HCT116 (cell line): ENCODE measurements at regions not wholly inside any gene's neighbourhood (a gene's known extent, or its start where the extent isn't known, plus 50 kb on each side); places are given as distances from the start of the nearest gene placed in this dataset.

Source experiments
- ATAC-seq: fragments of 200-7000 bp; cut with Tn5 transposase; 2 replicates; pipeline ENCODE4 v1.9.1; 2020; ENCODE audit warnings: mild to moderate bottlenecking, moderate library complexity
- BruUV-seq: library from RNA; stranded (reverse); fragments of 400-500 nt; replicated peaks from 2 replicates; lab custom pipeline; 2021; lab: Mats Ljungman, UMichigan
- CTCF ChIA-PET: fragments of 300-600 bp; sonication (Branson Sonifier 250); formaldehyde crosslinking; loops from one replicate; lab custom pipeline; 2021; ENCODE audit warnings: antibody characterized with exemption; lab: Charles Lee
- POLR2A ChIA-PET: fragments of 300-600, 350-600 bp; sonication (Branson Sonifier 250); formaldehyde crosslinking; loops from one replicate; lab custom pipeline; 2021; ENCODE audit warnings: antibody characterized with exemption; lab: Charles Lee
- RAD21 ChIA-PET, 2 experiments: fragments of 300-600 bp; sonication (Branson Sonifier 250); formaldehyde crosslinking; loops; one replicate each; lab custom pipeline; 2023; ENCODE audit warnings: low total read pairs in 2 of 2; ENCODE audit not compliant: uncharacterized antibody in 2 of 2, unreplicated experiment in 2 of 2, low non-redundant PET in 1 of 2; lab: Charles Lee
- DNase-seq: peaks from one replicate; pipeline ENCODE4 v3.0.0-alpha.2; 2010; ENCODE audit warnings: low read depth, low spot score
- H2AFZ ChIP-seq: fragments of 200-600 bp; shearing (Covaris generic), sonication (generic); 2 replicates; pipeline ENCODE4 v1.6.1; 2017; ENCODE audit warnings: low read depth, mixed run types, mixed read lengths, antibody characterized with exemption, low read length; ENCODE audit not compliant: poor library complexity, severe bottlenecking
- H3K27ac ChIP-seq: 2 replicates; pipeline ENCODE4 v1.5.1; 2012; ENCODE audit warnings: low read depth, low read length
- H3K27me3 ChIP-seq: fragments of 200-600 bp; sonication (generic); 2 replicates; pipeline ENCODE4 v1.6.1; 2016; ENCODE audit warnings: mixed run types, low read length, mixed read lengths; ENCODE audit not compliant: insufficient read depth
- H3K36me3 ChIP-seq, 2 experiments: fragments of 200-500 bp in 1 of 2; fragments of 200-600 bp in 1 of 2; sonication (Bioruptor generic) in 1 of 2; sonication (generic) in 1 of 2; 2 replicates each; pipeline versions ENCODE4 v1.5.1 to v1.6.1; 2014 to 2016; ENCODE audit warnings: low read length in 2 of 2, inconsistent platforms in 1 of 2, mixed read lengths in 1 of 2, mixed run types in 1 of 2; ENCODE audit not compliant: insufficient read depth in 2 of 2, control insufficient read depth in 1 of 2
- H3K4me1 ChIP-seq, 2 experiments: fragments of 200-600 bp in 1 of 2; sonication (generic) in 1 of 2; 2 replicates each; pipeline versions ENCODE4 v1.5.1 to v1.6.1; 2012 to 2017; ENCODE audit warnings: low read length in 2 of 2, inconsistent platforms in 1 of 2, mild to moderate bottlenecking in 1 of 2, mixed read lengths in 1 of 2, mixed run types in 1 of 2, moderate library complexity in 1 of 2; ENCODE audit not compliant: insufficient read depth in 2 of 2, control insufficient read depth in 1 of 2
- H3K4me2 ChIP-seq: fragments of 200-600 bp; sonication (generic); 2 replicates; pipeline ENCODE4 v1.6.1; 2017; ENCODE audit warnings: mixed run types, low read length, mixed read lengths
- H3K4me3 ChIP-seq, 2 experiments: fragments of 200-600 bp in 1 of 2; sonication (generic) in 1 of 2; replicated peaks in 1 of 2; 2 replicates each; pipeline ENCODE4 v1.5.1; 2011 to 2016; ENCODE audit warnings: low read length in 2 of 2, control low read depth in 1 of 2, low read depth in 1 of 2, mild to moderate bottlenecking in 1 of 2, mixed read lengths in 1 of 2, mixed run types in 1 of 2
- H3K79me2 ChIP-seq: fragments of 200-600 bp; sonication (generic); 2 replicates; pipeline ENCODE4 v1.6.1; 2017; ENCODE audit warnings: mild to moderate bottlenecking, mixed run types, low read length, moderate library complexity, mixed read lengths; ENCODE audit not compliant: insufficient read depth
- H3K9ac ChIP-seq: fragments of 200-600 bp; sonication (generic); 2 replicates; pipeline ENCODE4 v1.6.1; 2016; ENCODE audit warnings: low read length, mixed read lengths
- H3K9me2 ChIP-seq: fragments of 200-600 bp; sonication (generic), shearing (Covaris generic); 2 replicates; pipeline ENCODE4 v1.6.1; 2017; ENCODE audit warnings: mixed run types, mild to moderate bottlenecking, moderate library complexity; ENCODE audit not compliant: insufficient read depth
- H3K9me3 ChIP-seq, 2 experiments: fragments of 200-500 bp in 1 of 2; fragments of 200-600 bp in 1 of 2; sonication (Bioruptor generic) in 1 of 2; sonication (generic) in 1 of 2; 2 replicates each; pipeline ENCODE4 v1.6.1; 2014 to 2017; ENCODE audit warnings: low read length in 2 of 2, mixed read lengths in 2 of 2, inconsistent platforms in 1 of 2, low read depth in 1 of 2, mild to moderate bottlenecking in 1 of 2, mixed run types in 1 of 2, moderate library complexity in 1 of 2; ENCODE audit not compliant: control insufficient read depth in 1 of 2, insufficient read depth in 1 of 2
- H4K20me1 ChIP-seq: fragments of 200-600 bp; sonication (generic), shearing (Covaris generic); 2 replicates; pipeline ENCODE4 v1.6.1; 2017; ENCODE audit warnings: mixed run types, mild to moderate bottlenecking, moderate library complexity; ENCODE audit not compliant: insufficient read depth
- EGR1 ChIP-seq: IDR thresholded peaks from 2 replicates; pipeline ENCODE4 v1.6.1; 2012; ENCODE audit warnings: low read depth
- EZH2phosphoT487 ChIP-seq: fragments of 200-600 bp; IDR thresholded peaks from 2 replicates; pipeline ENCODE4 v1.6.1; 2018; ENCODE audit warnings: antibody characterized with exemption, borderline replicate concordance
- FOSL1 ChIP-seq: IDR thresholded peaks from 2 replicates; pipeline ENCODE4 v1.6.1; 2012; ENCODE audit warnings: low read depth
- POLR2A ChIP-seq: IDR thresholded peaks from 2 replicates; pipeline ENCODE4 v1.7.0; 2011; ENCODE audit warnings: borderline replicate concordance; ENCODE audit not compliant: insufficient read depth, insufficient read length; ENCODE audit errors: extremely low read depth
- POLR2AphosphoS5 ChIP-seq: IDR thresholded peaks from 2 replicates; pipeline ENCODE4 v1.6.1; 2011; ENCODE audit warnings: mild to moderate bottlenecking, low read depth, low read length, moderate library complexity
- SP1 ChIP-seq: IDR thresholded peaks from 2 replicates; pipeline ENCODE4 v1.6.1; 2012; ENCODE audit warnings: low read depth
- TCF7L2 ChIP-seq: IDR thresholded peaks from 2 replicates; pipeline ENCODE4 v1.7.0; 2011; ENCODE audit warnings: borderline replicate concordance, inconsistent platforms; ENCODE audit not compliant: insufficient read depth, insufficient read length; ENCODE audit errors: extremely low read depth
- ZFX ChIP-seq: fragments of 450-650 bp; IDR thresholded peaks from 2 replicates; pipeline ENCODE4 v1.6.1; 2017
- intact Hi-C: fragments of 100-400 bp; cut with micrococcal nuclease; formaldehyde crosslinking; loops from 2 replicates; pipeline ENCODE4 v1.10.0; 2022
- TF ChIP-seq, protein P1 (sequence below): IDR thresholded peaks from 2 replicates; pipeline ENCODE4 v1.6.1; 2012
- TF ChIP-seq, protein P2 (sequence below), 3 experiments: fragments of 200-600 bp in 1 of 3; sonication (generic) in 1 of 3; IDR thresholded peaks in 2 of 3; conservative IDR thresholded peaks in 1 of 3; 2 replicates each; pipeline ENCODE4 v1.5.1; 2012 to 2017; ENCODE audit warnings: low read depth in 2 of 3, low read length in 2 of 3, antibody characterized with exemption in 1 of 3, borderline replicate concordance in 1 of 3, control low read depth in 1 of 3, mild to moderate bottlenecking in 1 of 3, mixed read lengths in 1 of 3, mixed run types in 1 of 3, moderate library complexity in 1 of 3; ENCODE audit not compliant: insufficient read depth in 1 of 3
- TF ChIP-seq, protein P3 (sequence below): IDR thresholded peaks from 2 replicates; pipeline ENCODE4 v1.6.1; 2011; ENCODE audit warnings: mild to moderate bottlenecking, low read length, moderate library complexity; ENCODE audit not compliant: insufficient replicate concordance; ENCODE audit errors: extremely low read depth
- TF ChIP-seq, protein P4 (sequence below): IDR thresholded peaks from 2 replicates; pipeline ENCODE4 v1.6.1; 2012; ENCODE audit warnings: low read depth

DNA sequence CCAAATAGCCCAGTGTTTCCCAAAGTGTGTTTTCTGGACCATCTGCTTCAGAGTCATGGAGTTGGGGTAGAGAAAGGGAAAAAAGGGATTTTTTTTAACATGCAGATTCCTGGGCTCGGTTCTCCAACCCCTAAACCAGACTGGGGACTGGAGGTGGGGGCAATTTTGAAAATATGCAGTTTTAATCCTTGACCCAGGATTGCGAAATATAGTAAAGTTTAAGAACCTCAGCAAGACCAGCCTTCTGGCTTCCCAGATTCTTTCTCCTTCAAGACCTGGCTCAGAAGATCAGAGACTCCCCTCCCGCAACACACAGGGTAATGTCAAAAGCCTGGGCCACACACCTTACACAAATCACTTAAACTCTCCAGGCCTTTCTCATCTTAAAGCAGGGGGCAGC, 150.1 kb downstream of the PAH start (continued):
- TF ChIP-seq POLR2AphosphoS5: no peak
- TF ChIP-seq, protein P1, sequence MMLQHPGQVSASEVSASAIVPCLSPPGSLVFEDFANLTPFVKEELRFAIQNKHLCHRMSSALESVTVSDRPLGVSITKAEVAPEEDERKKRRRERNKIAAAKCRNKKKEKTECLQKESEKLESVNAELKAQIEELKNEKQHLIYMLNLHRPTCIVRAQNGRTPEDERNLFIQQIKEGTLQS: no peak

DNA sequence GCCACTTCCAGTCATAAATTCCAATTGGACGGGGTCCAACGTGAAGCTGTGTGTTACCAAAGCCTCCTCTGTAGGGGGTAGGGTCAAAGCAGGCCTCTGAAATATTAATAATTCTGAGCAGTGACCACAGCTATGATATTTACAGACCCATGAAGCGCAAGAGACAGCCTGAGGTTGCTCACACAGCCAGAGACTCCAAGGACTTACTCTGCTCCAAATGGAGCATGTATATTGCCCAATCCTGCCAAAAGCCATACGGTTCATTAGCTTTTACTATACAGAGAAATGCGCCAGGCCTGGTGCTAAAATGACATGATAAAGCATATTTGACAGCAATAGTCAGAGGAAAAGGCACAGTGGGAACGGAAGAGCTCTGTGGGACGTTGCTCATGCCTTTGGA, 151.3 kb downstream of the PAH start:
- ChIA-PET POLR2A (no interaction called here), CTCF (no interaction called here), RAD21 (no interaction called here)
- Histone ChIP-seq H3K36me3 (no peaks in the 10 kb centered on the region), H3K4me2 (no peak overlapping the region), H3K9ac (no peak overlapping the region), H3K79me2 (no peaks in the 10 kb centered on the region), H2AFZ (no peak overlapping the region), H3K4me1 (no peaks in the 10 kb centered on the region), H3K9me3 (no peaks in the 10 kb centered on the region), H3K27me3 (peaks cover 49% of the 10 kb centered on the region), H3K27ac (no peak overlapping the region), H3K9me2 (no peaks in the 10 kb centered on the region), H3K4me3 (no peak overlapping the region), H4K20me1 (no peaks in the 10 kb centered on the region)
- intact Hi-C loops: no loop called here
- DNase-seq (no peak), ATAC-seq (no peak)
- TF ChIP-seq POLR2AphosphoS5 (no peak), FOSL1 (no peak), ZFX (no peak), POLR2A (no peak), TCF7L2 (no peak), EZH2phosphoT487 (no peak), EGR1 (no peak), SP1 (no peak)
- TF ChIP-seq, protein P2, sequence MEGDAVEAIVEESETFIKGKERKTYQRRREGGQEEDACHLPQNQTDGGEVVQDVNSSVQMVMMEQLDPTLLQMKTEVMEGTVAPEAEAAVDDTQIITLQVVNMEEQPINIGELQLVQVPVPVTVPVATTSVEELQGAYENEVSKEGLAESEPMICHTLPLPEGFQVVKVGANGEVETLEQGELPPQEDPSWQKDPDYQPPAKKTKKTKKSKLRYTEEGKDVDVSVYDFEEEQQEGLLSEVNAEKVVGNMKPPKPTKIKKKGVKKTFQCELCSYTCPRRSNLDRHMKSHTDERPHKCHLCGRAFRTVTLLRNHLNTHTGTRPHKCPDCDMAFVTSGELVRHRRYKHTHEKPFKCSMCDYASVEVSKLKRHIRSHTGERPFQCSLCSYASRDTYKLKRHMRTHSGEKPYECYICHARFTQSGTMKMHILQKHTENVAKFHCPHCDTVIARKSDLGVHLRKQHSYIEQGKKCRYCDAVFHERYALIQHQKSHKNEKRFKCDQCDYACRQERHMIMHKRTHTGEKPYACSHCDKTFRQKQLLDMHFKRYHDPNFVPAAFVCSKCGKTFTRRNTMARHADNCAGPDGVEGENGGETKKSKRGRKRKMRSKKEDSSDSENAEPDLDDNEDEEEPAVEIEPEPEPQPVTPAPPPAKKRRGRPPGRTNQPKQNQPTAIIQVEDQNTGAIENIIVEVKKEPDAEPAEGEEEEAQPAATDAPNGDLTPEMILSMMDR (IDR thresholded peaks at IDR 0.05 in 2 of 3, conservative IDR thresholded peaks at IDR 0.05 in 1 of 3; ENCODE audit: borderline replicate concordance in 1 of 3, insufficient read depth in 1 of 3, low read depth in 2 of 3, low read length in 2 of 3): no peak
- TF ChIP-seq, protein P3, sequence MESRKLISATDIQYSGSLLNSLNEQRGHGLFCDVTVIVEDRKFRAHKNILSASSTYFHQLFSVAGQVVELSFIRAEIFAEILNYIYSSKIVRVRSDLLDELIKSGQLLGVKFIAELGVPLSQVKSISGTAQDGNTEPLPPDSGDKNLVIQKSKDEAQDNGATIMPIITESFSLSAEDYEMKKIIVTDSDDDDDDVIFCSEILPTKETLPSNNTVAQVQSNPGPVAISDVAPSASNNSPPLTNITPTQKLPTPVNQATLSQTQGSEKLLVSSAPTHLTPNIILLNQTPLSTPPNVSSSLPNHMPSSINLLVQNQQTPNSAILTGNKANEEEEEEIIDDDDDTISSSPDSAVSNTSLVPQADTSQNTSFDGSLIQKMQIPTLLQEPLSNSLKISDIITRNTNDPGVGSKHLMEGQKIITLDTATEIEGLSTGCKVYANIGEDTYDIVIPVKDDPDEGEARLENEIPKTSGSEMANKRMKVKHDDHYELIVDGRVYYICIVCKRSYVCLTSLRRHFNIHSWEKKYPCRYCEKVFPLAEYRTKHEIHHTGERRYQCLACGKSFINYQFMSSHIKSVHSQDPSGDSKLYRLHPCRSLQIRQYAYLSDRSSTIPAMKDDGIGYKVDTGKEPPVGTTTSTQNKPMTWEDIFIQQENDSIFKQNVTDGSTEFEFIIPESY: no peak
- TF ChIP-seq, protein P1: no peak
- TF ChIP-seq, protein P4, sequence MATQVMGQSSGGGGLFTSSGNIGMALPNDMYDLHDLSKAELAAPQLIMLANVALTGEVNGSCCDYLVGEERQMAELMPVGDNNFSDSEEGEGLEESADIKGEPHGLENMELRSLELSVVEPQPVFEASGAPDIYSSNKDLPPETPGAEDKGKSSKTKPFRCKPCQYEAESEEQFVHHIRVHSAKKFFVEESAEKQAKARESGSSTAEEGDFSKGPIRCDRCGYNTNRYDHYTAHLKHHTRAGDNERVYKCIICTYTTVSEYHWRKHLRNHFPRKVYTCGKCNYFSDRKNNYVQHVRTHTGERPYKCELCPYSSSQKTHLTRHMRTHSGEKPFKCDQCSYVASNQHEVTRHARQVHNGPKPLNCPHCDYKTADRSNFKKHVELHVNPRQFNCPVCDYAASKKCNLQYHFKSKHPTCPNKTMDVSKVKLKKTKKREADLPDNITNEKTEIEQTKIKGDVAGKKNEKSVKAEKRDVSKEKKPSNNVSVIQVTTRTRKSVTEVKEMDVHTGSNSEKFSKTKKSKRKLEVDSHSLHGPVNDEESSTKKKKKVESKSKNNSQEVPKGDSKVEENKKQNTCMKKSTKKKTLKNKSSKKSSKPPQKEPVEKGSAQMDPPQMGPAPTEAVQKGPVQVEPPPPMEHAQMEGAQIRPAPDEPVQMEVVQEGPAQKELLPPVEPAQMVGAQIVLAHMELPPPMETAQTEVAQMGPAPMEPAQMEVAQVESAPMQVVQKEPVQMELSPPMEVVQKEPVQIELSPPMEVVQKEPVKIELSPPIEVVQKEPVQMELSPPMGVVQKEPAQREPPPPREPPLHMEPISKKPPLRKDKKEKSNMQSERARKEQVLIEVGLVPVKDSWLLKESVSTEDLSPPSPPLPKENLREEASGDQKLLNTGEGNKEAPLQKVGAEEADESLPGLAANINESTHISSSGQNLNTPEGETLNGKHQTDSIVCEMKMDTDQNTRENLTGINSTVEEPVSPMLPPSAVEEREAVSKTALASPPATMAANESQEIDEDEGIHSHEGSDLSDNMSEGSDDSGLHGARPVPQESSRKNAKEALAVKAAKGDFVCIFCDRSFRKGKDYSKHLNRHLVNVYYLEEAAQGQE: no peak
- no TSS peak for BruUV-seq
